Thoracic aorta (tissue), 2 donors: ENCODE measurements at regions not wholly inside any gene's neighbourhood (a gene's known extent, or its start where the extent isn't known, plus 50 kb on each side); places are given as distances from the start of the nearest gene placed in this dataset.

Experiments used
- ATAC-seq: fragments of 150-250 bp; one replicate; pipeline ENCODE4 v1.8.0; 2017; ENCODE audit warnings: low read depth; ENCODE audit not compliant: insufficient number of reproducible peaks, low FRiP score
- DNase-seq: peaks from one replicate; pipeline ENCODE4 v3.0.0-alpha.2; 2020; ENCODE audit warnings: low spot score
- H3K27ac ChIP-seq, 2 donors: fragments of 200-600 bp; sonication (generic); 1 replicate in 1 of 2; 2 replicates in 1 of 2; pipeline ENCODE4 v1.5.1; 2016; ENCODE audit warnings: mild to moderate bottlenecking in 2 of 2, moderate library complexity in 2 of 2
- H3K27me3 ChIP-seq: fragments of 200-600 bp; sonication (generic); replicated peaks from 2 replicates; pipeline ENCODE4 v1.6.0; 2016; ENCODE audit warnings: mild to moderate bottlenecking; ENCODE audit not compliant: insufficient read depth
- H3K36me3 ChIP-seq: fragments of 200-600 bp; sonication (generic); one replicate; pipeline ENCODE4 v1.5.1; 2016
- H3K4me1 ChIP-seq, 2 donors: fragments of 200-600 bp; sonication (generic); 1 replicate in 1 of 2; 2 replicates in 1 of 2; pipeline versions ENCODE4 v1.5.1 to v1.6.0; 2016; ENCODE audit warnings: low read depth in 2 of 2, mild to moderate bottlenecking in 1 of 2; ENCODE audit not compliant: control insufficient read depth in 1 of 2
- H3K4me3 ChIP-seq: fragments of 200-600 bp; sonication (generic); 2 replicates; pipeline ENCODE4 v1.5.1; 2016; ENCODE audit warnings: mild to moderate bottlenecking
- H3K9me3 ChIP-seq: fragments of 200-600 bp; sonication (generic); 2 replicates; pipeline ENCODE4 v1.5.1; 2016
- TF ChIP-seq, protein P1 (sequence below): fragments of 200-600 bp; sonication (generic); IDR thresholded peaks from one replicate; pipeline ENCODE4 v1.5.1; 2019; ENCODE audit warnings: antibody characterized with exemption

DNA sequence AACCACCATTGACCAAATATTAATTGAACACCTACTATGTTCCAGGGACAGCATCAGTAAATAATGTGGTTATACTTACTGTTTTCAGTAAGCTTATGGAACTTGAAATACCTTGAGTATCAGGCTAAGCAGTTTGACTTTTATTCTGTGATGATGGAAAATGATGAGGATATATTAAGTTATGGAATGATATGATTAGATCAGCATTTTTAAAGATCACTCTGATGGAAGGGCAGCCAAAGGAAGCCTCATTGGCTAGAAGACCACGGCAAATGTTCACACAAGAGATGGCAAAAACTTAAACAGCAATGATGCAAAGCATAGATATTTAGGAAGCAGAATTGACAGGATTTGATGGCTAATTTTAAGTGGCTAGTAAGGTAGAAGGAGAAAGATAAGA is 266.9 kb upstream of the DPP10 start:
- H3K36me3 ChIP-seq: no peaks in the 10 kb centered on the region
- no peaks in the 10 kb centered on the region for H3K9me3 ChIP-seq

DNA sequence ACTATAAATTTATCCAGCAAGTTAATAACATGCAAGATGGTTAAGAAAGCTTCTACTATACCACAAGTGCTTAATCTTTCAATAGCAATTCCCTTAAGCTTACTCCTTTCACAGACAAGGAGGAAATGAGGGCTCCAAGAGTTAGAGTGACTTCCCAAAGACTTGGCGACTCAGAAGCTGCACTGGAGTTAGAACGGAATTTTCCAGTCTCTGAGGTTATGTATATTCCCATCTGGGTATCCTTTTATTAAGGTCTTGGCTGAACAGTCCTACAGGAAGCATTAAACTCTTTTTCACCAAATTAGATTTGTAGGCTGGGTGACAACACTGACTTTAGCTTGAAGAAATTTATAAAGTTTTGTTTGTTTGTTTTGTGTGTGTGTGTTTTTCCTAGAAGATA is 256.9 kb upstream of the DPP10 start:
- no peaks in the 10 kb centered on the region for H3K27me3 ChIP-seq
- no peaks in the 10 kb centered on the region for H3K9me3 ChIP-seq
- no peaks in the 10 kb centered on the region for H3K36me3 ChIP-seq
- TF ChIP-seq, protein P1, sequence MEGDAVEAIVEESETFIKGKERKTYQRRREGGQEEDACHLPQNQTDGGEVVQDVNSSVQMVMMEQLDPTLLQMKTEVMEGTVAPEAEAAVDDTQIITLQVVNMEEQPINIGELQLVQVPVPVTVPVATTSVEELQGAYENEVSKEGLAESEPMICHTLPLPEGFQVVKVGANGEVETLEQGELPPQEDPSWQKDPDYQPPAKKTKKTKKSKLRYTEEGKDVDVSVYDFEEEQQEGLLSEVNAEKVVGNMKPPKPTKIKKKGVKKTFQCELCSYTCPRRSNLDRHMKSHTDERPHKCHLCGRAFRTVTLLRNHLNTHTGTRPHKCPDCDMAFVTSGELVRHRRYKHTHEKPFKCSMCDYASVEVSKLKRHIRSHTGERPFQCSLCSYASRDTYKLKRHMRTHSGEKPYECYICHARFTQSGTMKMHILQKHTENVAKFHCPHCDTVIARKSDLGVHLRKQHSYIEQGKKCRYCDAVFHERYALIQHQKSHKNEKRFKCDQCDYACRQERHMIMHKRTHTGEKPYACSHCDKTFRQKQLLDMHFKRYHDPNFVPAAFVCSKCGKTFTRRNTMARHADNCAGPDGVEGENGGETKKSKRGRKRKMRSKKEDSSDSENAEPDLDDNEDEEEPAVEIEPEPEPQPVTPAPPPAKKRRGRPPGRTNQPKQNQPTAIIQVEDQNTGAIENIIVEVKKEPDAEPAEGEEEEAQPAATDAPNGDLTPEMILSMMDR: no peak
- H3K4me3 ChIP-seq: no peak overlapping the region
- H3K27ac ChIP-seq: no peak overlapping the region
- DNase-seq: no peak
- no peak for ATAC-seq
- H3K4me1 ChIP-seq: no peaks in the 10 kb centered on the region

More for the DNA sequence above, 266.9 kb upstream of the DPP10 start:
- ATAC-seq (no peak), DNase-seq (no peak)
- H3K4me1 ChIP-seq: no peaks in the 10 kb centered on the region
- H3K4me3 ChIP-seq: no peak overlapping the region
- no peaks in the 10 kb centered on the region for H3K27me3 ChIP-seq
- TF ChIP-seq, protein P1: no peak
- H3K27ac ChIP-seq: no peak overlapping the region

DNA sequence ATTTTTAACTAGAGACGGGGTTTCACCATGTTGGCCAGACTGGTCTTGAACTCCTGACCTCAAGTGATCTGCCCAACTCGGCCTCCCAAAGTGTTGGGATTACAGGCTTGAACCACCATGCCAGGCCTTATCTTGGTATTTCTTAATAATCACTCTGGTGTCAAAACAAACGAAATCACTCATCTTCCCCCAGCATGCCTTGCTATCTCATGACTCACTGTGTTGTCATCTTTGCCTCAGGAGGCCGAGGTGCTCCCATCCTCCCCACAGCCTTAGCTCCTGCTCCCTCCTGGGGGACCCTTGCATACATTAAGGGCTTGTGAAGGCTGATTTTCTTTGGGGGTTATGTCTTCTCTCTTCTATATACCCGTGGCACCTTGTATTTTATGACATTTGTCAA is 250.1 kb upstream of the DPP10 start:
- H3K4me3 ChIP-seq: no peak overlapping the region
- no peaks in the 10 kb centered on the region for H3K36me3 ChIP-seq
- TF ChIP-seq, protein P1: no peak
- DNase-seq (no peak), ATAC-seq (no peak)
- H3K27me3 ChIP-seq: no peaks in the 10 kb centered on the region
- no peaks in the 10 kb centered on the region for H3K9me3 ChIP-seq
- H3K27ac ChIP-seq: no peak overlapping the region
- no peaks in the 10 kb centered on the region for H3K4me1 ChIP-seq

DNA sequence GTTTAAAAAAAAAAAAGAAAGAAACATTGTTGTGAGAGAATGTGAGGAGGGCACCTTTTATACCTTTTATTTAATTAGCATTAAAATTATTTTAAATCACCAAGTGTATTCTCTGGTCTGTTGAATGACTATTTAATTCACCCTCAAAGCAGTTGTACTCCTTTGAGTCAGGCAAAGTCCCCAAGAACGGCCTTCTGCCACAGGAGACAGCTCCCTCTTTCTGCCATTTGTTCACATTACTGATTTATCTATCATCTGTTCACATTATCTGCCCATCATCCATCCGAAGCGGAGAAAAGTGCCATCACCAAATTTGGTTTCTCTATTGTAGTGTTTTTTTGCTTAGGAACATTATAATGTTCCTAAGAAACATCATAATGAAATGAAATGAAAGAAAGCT is 240.7 kb upstream of the DPP10 start:
- no peak for ATAC-seq

DNA sequence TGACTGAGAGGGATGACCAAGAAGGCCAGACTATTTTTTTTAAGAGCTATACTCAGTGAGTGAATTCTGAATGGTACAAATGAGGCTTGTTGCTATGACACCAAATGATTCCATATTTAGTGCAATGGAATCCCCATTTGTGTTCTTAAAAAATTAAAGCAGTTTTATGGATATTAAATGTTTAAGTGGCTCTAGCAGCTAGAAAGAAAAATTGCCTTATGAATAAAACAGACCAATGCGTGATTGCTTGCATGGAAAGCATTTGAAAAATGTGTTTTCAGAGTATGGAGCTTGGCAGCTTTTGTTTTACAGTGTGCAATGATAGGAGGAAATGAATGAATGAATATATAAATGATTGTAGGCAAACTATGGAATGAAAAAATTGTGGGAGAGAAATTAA is 238.8 kb upstream of the DPP10 start:
- TF ChIP-seq, protein P1: no peak
- no peaks in the 10 kb centered on the region for H3K4me1 ChIP-seq
- ATAC-seq: no peak
- no peak overlapping the region for H3K4me3 ChIP-seq
- H3K27me3 ChIP-seq: no peaks in the 10 kb centered on the region
- H3K9me3 ChIP-seq: no peaks in the 10 kb centered on the region
- no peak overlapping the region for H3K27ac ChIP-seq
- DNase-seq: no peak
- no peaks in the 10 kb centered on the region for H3K36me3 ChIP-seq

More for the DNA sequence above, 240.7 kb upstream of the DPP10 start:
- TF ChIP-seq, protein P1: no peak
- DNase-seq: no peak
- H3K9me3 ChIP-seq: no peaks in the 10 kb centered on the region
- H3K36me3 ChIP-seq: no peaks in the 10 kb centered on the region
- H3K4me3 ChIP-seq: no peak overlapping the region
- H3K27me3 ChIP-seq: no peaks in the 10 kb centered on the region
- H3K27ac ChIP-seq: no peak overlapping the region
- H3K4me1 ChIP-seq: no peaks in the 10 kb centered on the region
